ENCODE measurements at regions not wholly inside any gene's neighbourhood (a gene's known extent, or its start where the extent isn't known, plus 50 kb on each side); places are given as distances from the start of the nearest gene placed in this dataset.

DNA sequence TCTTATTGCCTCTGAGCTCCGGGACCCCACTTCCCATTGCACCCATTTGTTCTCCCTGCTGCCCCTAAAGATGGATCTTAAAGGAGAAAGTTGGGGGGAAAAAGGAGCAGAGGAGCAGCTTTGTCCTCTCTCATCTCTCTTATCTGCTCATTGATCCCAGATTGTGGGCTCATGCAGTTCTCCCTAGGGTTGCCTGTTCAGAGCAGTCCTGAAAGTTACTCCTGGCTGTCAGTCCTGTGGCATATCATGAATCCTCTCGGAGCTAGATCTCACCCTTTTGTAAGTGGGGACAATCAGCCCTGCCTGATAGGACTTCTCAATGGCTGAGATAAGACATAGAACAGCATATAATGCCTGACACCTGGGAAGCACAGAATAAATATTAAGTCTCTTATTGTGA is 440.3 kb downstream of the IRS2 start:
- TF ChIP-seq ZNF561 (tag by site-specific recombination; IDR thresholded peaks at IDR 0.05; ENCODE audit: borderline replicate concordance) (no peak), ZFP41 (tag by site-specific recombination; IDR thresholded peaks at IDR 0.05; ENCODE audit: borderline replicate concordance) (no peak), YY2 (tag by site-specific recombination; IDR thresholded peaks at IDR 0.05) (no peak), ZNF211 (tag by site-specific recombination; IDR thresholded peaks at IDR 0.05; ENCODE audit: low read depth) (no peak), FEZF1 (tag by site-specific recombination; IDR thresholded peaks at IDR 0.05) (no peak), RBAK (tag by site-specific recombination; IDR thresholded peaks at IDR 0.05) (no peak), ZBTB7A (tag by site-specific recombination; IDR thresholded peaks at IDR 0.05; ENCODE audit: low read depth) (no peak), ZFP37 (tag by site-specific recombination; IDR thresholded peaks at IDR 0.05) (no peak), ZNF391 (tag by site-specific recombination; IDR thresholded peaks at IDR 0.05; ENCODE audit: borderline replicate concordance, low read depth) (no peak), ZNF585B (tag by site-specific recombination; IDR thresholded peaks at IDR 0.05) (no peak), ZBTB21 (tag by site-specific recombination; IDR thresholded peaks at IDR 0.05) (no peak), ZNF132 (tag by site-specific recombination; IDR thresholded peaks at IDR 0.05; ENCODE audit: borderline replicate concordance) (no peak), ZNF837 (tag by site-specific recombination; IDR thresholded peaks at IDR 0.05) (no peak)
- TF ChIP-seq, protein P1, sequence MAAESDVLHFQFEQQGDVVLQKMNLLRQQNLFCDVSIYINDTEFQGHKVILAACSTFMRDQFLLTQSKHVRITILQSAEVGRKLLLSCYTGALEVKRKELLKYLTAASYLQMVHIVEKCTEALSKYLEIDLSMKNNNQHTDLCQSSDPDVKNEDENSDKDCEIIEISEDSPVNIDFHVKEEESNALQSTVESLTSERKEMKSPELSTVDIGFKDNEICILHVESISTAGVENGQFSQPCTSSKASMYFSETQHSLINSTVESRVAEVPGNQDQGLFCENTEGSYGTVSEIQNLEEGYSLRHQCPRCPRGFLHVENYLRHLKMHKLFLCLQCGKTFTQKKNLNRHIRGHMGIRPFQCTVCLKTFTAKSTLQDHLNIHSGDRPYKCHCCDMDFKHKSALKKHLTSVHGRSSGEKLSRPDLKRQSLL (tag by site-specific recombination; IDR thresholded peaks at IDR 0.05), result no peak
- TF ChIP-seq, protein P2, sequence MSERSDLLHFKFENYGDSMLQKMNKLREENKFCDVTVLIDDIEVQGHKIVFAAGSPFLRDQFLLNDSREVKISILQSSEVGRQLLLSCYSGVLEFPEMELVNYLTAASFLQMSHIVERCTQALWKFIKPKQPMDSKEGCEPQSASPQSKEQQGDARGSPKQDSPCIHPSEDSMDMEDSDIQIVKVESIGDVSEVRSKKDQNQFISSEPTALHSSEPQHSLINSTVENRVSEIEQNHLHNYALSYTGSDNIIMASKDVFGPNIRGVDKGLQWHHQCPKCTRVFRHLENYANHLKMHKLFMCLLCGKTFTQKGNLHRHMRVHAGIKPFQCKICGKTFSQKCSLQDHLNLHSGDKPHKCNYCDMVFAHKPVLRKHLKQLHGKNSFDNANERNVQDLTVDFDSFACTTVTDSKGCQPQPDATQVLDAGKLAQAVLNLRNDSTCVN (tag by site-specific recombination; optimal IDR thresholded peaks at IDR 0.05), result no peak

DNA sequence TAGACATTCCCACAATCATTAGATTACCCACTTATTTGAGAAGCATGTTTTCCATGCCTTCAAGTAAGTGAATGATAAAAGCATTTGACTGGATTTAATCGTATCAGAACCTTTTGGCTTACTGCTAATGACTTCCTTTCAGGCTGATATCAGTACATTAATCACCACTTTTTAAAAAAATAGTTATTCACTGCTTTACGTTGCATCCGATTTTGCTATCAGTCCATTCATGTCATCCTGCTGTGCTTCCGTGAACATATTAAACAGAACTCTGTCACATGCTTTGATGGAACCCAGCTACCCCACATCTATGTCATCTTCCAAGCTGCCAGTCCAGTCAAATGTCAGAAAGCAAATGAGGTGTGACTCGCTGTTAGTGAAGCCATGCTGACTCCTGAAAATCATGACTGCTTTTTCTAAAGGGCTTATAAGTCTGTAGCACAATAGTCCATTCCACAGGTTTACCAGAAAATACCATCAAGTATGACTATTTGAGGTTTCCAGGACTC is 440.9 kb downstream of the IRS2 start:
- Histone ChIP-seq H3K4me1 (ENCODE audit: control insufficient read depth, insufficient read depth, low read length) (no peaks in the 10 kb centered on the region), H3K4me3 (ENCODE audit: low read depth, low read length) (no peak overlapping the region), H3K36me3 (ENCODE audit: control insufficient read depth in 2 of 2, insufficient read depth in 1 of 2, low read length in 2 of 2) (no peaks in the 10 kb centered on the region), H3K27ac (ENCODE audit: extremely low read depth, low read depth, low read length) (no peak overlapping the region), H3K9me3 (ENCODE audit: control insufficient read depth, insufficient read depth, low read depth, low read length) (no peaks in the 10 kb centered on the region)
- no peak for TF ChIP-seq ZNF677 (tag by site-specific recombination; IDR thresholded peaks at IDR 0.05)
- no peak for TF ChIP-seq ZNF571 (tag by site-specific recombination; IDR thresholded peaks at IDR 0.05)
- no peak for TF ChIP-seq ZNF664 (tag by site-specific recombination; IDR thresholded peaks at IDR 0.05)
- TF ChIP-seq, protein P3, sequence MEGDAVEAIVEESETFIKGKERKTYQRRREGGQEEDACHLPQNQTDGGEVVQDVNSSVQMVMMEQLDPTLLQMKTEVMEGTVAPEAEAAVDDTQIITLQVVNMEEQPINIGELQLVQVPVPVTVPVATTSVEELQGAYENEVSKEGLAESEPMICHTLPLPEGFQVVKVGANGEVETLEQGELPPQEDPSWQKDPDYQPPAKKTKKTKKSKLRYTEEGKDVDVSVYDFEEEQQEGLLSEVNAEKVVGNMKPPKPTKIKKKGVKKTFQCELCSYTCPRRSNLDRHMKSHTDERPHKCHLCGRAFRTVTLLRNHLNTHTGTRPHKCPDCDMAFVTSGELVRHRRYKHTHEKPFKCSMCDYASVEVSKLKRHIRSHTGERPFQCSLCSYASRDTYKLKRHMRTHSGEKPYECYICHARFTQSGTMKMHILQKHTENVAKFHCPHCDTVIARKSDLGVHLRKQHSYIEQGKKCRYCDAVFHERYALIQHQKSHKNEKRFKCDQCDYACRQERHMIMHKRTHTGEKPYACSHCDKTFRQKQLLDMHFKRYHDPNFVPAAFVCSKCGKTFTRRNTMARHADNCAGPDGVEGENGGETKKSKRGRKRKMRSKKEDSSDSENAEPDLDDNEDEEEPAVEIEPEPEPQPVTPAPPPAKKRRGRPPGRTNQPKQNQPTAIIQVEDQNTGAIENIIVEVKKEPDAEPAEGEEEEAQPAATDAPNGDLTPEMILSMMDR (tag by site-specific recombination; IDR thresholded peaks at IDR 0.05), result no peak
- TF ChIP-seq EGR2 (tag by site-specific recombination; IDR thresholded peaks at IDR 0.05; ENCODE audit: low read depth), result no peak
- TF ChIP-seq ZXDB (tag by site-specific recombination; IDR thresholded peaks at IDR 0.05), result no peak
- no peak for TF ChIP-seq GLIS2 (tag by site-specific recombination; IDR thresholded peaks at IDR 0.05)
- TF ChIP-seq ZFP41 (tag by site-specific recombination; IDR thresholded peaks at IDR 0.05; ENCODE audit: borderline replicate concordance), result no peak
- TF ChIP-seq, protein P4, sequence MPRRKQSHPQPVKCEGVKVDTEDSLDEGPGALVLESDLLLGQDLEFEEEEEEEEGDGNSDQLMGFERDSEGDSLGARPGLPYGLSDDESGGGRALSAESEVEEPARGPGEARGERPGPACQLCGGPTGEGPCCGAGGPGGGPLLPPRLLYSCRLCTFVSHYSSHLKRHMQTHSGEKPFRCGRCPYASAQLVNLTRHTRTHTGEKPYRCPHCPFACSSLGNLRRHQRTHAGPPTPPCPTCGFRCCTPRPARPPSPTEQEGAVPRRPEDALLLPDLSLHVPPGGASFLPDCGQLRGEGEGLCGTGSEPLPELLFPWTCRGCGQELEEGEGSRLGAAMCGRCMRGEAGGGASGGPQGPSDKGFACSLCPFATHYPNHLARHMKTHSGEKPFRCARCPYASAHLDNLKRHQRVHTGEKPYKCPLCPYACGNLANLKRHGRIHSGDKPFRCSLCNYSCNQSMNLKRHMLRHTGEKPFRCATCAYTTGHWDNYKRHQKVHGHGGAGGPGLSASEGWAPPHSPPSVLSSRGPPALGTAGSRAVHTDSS (tag by site-specific recombination; IDR thresholded peaks at IDR 0.05), result no peak
- TF ChIP-seq ZIC2 (tag by site-specific recombination; IDR thresholded peaks at IDR 0.05), result no peak
- CTCF ChIA-PET, result interaction anchor here (1.0 kb wide), 1 partner anchor 10 kb away, joined by 3 read pairs; no protein-coding TSS in a partner anchor
- POLR2A ChIA-PET, result no interaction called here

More for the DNA sequence above, 440.3 kb downstream of the IRS2 start:
- CTCF ChIA-PET, result no interaction called here
- H3K27ac ChIP-seq (ENCODE audit: extremely low read depth, low read depth, low read length), result no peak overlapping the region
- H3K4me1 ChIP-seq (ENCODE audit: control insufficient read depth, insufficient read depth, low read length), result no peaks in the 10 kb centered on the region
- no peaks in the 10 kb centered on the region for H3K36me3 ChIP-seq (ENCODE audit: control insufficient read depth in 2 of 2, insufficient read depth in 1 of 2, low read length in 2 of 2)
- H3K4me3 ChIP-seq (ENCODE audit: low read depth, low read length), result no peak overlapping the region
- POLR2A ChIA-PET, result no interaction called here
- no peaks in the 10 kb centered on the region for H3K9me3 ChIP-seq (ENCODE audit: control insufficient read depth, insufficient read depth, low read depth, low read length)
